T-cell (primary cell): ENCODE measurements at regions not wholly inside any gene's neighbourhood (a gene's known extent, or its start where the extent isn't known, plus 50 kb on each side); places are given as distances from the start of the nearest gene placed in this dataset.

Experiments
- ATAC-seq, 4 experiments: fragments of 200-7000 bp in 3 of 4; fragments of 150-1000 bp in 1 of 4; cut with Tn5 transposase; replicated peaks in 1 of 4; 1 replicate in 3 of 4; 2 replicates in 1 of 4; pipeline ENCODE4 v1.10.0; 2021; ENCODE audit warnings: moderate library complexity in 3 of 4, mild to moderate bottlenecking in 2 of 4, moderate number of reproducible peaks in 1 of 4
- CTCF ChIA-PET, 2 donors: fragments of 300-600 bp; sonication (Branson Sonifier 250); formaldehyde crosslinking; loops; one replicate each; lab custom pipeline; 2022; ENCODE audit warnings: antibody characterized with exemption in 2 of 2; lab: Charles Lee
- POLR2A ChIA-PET, 2 donors: fragments of 300-600 bp; sonication (Branson Sonifier 250); formaldehyde crosslinking; loops; one replicate each; lab custom pipeline; 2022; ENCODE audit warnings: antibody characterized with exemption in 2 of 2; lab: Charles Lee
- DNase-seq, 35 experiments: peaks; one replicate each; pipeline versions ENCODE4 v3.0.0 to v3.0.0-alpha.2; 2013 to 2023
- H3K27ac ChIP-seq: one replicate; pipeline ENCODE4 v1.5.1; 2013; ENCODE audit warnings: low read length
- H3K27me3 ChIP-seq, 2 experiments: replicated peaks in 1 of 2; 1 replicate in 1 of 2; 2 replicates in 1 of 2; pipeline versions ENCODE4 v1.6.1 to v1.7.0; 2013; ENCODE audit warnings: low read length in 1 of 2, mixed read lengths in 1 of 2; ENCODE audit not compliant: control insufficient read depth in 2 of 2, insufficient read depth in 2 of 2; ENCODE audit errors: extremely low read depth in 1 of 2
- H3K36me3 ChIP-seq, 2 donors: 1 replicate in 1 of 2; 2 replicates in 1 of 2; pipeline versions ENCODE4 v1.6.1 to v1.7.0; 2013; ENCODE audit warnings: low read length in 1 of 2; ENCODE audit not compliant: control insufficient read depth in 2 of 2, insufficient read depth in 1 of 2; ENCODE audit errors: extremely low read depth in 1 of 2
- H3K4me1 ChIP-seq, 2 experiments: 1 replicate in 1 of 2; 2 replicates in 1 of 2; pipeline versions ENCODE4 v1.6.1 to v1.7.0; 2013; ENCODE audit warnings: low read length in 2 of 2, mixed read lengths in 1 of 2; ENCODE audit not compliant: insufficient read depth in 2 of 2, control insufficient read depth in 1 of 2; ENCODE audit errors: extremely low read depth in 1 of 2
- H3K4me3 ChIP-seq, 2 donors: 1 replicate in 1 of 2; 2 replicates in 1 of 2; pipeline versions ENCODE4 v1.5.1 to v1.7.0; 2013; ENCODE audit warnings: mild to moderate bottlenecking in 2 of 2, low read length in 1 of 2, moderate library complexity in 1 of 2; ENCODE audit not compliant: control insufficient read depth in 1 of 2; ENCODE audit errors: extremely low read depth in 1 of 2
- H3K9me3 ChIP-seq: 2 replicates; pipeline ENCODE4 v1.7.0; 2013
- H3K27ac Mint-ChIP-seq, 2 donors: one replicate each; pipeline ENCODE4 v1.8.0; 2020 to 2021; ENCODE audit warnings: mild to moderate bottlenecking in 2 of 2, mixed read lengths in 2 of 2
- H3K27me3 Mint-ChIP-seq, 2 donors: one replicate each; pipeline ENCODE4 v1.8.0; 2021 to 2022; ENCODE audit warnings: mixed read lengths in 2 of 2
- H3K36me3 Mint-ChIP-seq: one replicate; pipeline ENCODE4 v1.8.0; 2021; ENCODE audit warnings: mixed read lengths
- H3K4me1 Mint-ChIP-seq, 3 donors: one replicate each; pipeline ENCODE4 v1.8.0; 2020 to 2022; ENCODE audit warnings: mixed read lengths in 3 of 3, mild to moderate bottlenecking in 1 of 3
- H3K4me3 Mint-ChIP-seq, 3 donors: one replicate each; pipeline ENCODE4 v1.8.0; 2020 to 2022; ENCODE audit warnings: mild to moderate bottlenecking in 3 of 3, mixed read lengths in 3 of 3, moderate library complexity in 3 of 3
- H3K9me3 Mint-ChIP-seq, 3 donors: one replicate each; pipeline ENCODE4 v1.8.0; 2020 to 2022; ENCODE audit warnings: mixed read lengths in 3 of 3
- WGBS: methylation state at CpG from one replicate; pipeline ENCODE4 v1.1.5; 2013; ENCODE audit warnings: missing lambda C conversion rate; ENCODE audit not compliant: insufficient coverage; 5-methylcytosine and 5-hydroxymethylcytosine counted together

- Mint-ChIP-seq H3K9me3 (peaks cover 3 to 11% (median 3%) of the 10 kb centered on the region in 3 donors), H3K4me1 (no peaks in the 10 kb centered on the region), H3K27me3 (no peaks in the 10 kb centered on the region), H3K4me3 (no peak overlapping the region), H3K36me3 (no peaks in the 10 kb centered on the region), H3K27ac (no peak overlapping the region)
- POLR2A ChIA-PET, result no interaction called here
- DNase-seq (no peak), ATAC-seq (no peak)
- H3K27ac ChIP-seq, result no peak overlapping the region
- no peaks in the 10 kb centered on the region for H3K36me3 ChIP-seq
- WGBS, result no CpG with 5 or more reads among the region's 3 CpGs
- H3K9me3 ChIP-seq, result no peaks in the 10 kb centered on the region
- CTCF ChIA-PET, result no interaction called here
- no peaks in the 10 kb centered on the region for H3K4me1 ChIP-seq
- H3K4me3 ChIP-seq, result no peak overlapping the region
- H3K27me3 ChIP-seq, result no peaks in the 10 kb centered on the region
Observed at GRCh38 chr6:80907831-80908230, 801.4 kb downstream of the BCKDHB start.

GRCh38 chr6:80903711-80904110, 797.2 kb downstream of the BCKDHB start:
- Mint-ChIP-seq H3K4me3 (no peak overlapping the region), H3K36me3 (no peaks in the 10 kb centered on the region), H3K27ac (no peak overlapping the region), H3K9me3 (peaks cover 11 to 19% (median 14%) of the 10 kb centered on the region in 3 donors), H3K4me1 (no peaks in the 10 kb centered on the region), H3K27me3 (no peaks in the 10 kb centered on the region)
- no peaks in the 10 kb centered on the region for H3K27me3 ChIP-seq
- no peak overlapping the region for H3K4me3 ChIP-seq
- CTCF ChIA-PET, result no interaction called here
- no peaks in the 10 kb centered on the region for H3K9me3 ChIP-seq
- no peaks in the 10 kb centered on the region for H3K4me1 ChIP-seq
- no peak for DNase-seq
- no peak overlapping the region for H3K27ac ChIP-seq
- no peaks in the 10 kb centered on the region for H3K36me3 ChIP-seq
- POLR2A ChIA-PET, result no interaction called here
- no peak for ATAC-seq

DNA sequence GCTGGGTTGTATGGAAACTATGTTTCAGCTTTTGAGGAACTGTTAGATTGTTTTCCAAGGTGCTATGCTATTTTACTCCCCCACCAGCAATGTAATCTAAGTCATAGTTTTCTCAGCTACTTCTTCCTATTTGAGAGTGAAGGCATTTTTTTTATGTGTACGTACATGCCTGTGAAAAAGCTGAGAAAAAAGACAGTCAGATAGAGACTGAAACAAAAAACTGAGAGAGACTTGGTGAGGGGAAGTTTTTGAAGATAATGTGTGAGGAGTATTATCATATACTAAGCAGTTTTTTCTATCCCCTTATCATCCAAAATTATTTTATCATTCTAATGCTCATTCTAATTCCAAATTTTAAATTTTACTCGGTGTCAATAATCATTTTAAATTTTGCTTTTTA, 780.0 kb downstream of the BCKDHB start:
- no peak for ATAC-seq

DNA sequence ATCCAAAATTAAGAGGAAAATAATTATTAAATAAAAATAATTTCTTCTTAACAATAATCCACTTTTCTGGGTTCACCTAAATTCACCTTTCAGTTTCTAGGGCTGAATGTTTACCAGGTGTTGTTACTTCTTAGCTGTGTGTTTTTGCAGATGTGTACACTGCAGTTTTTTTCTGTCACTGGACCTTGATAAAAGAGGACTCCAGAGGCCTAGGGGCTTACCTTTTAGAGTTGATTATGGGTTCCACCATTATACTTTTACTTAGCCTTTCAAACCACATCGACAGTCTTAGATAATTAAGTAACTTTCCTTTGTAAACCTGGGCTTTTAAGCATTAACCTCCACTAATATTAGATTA, 766.5 kb downstream of the BCKDHB start:
- Mint-ChIP-seq H3K27me3 (no peaks in the 10 kb centered on the region), H3K36me3 (no peaks in the 10 kb centered on the region), H3K4me3 (no peak overlapping the region), H3K27ac (no peak overlapping the region), H3K4me1 (no peaks in the 10 kb centered on the region), H3K9me3 (peaks cover 9 to 29% (median 13%) of the 10 kb centered on the region in 3 donors)
- ATAC-seq (no peak), DNase-seq (no peak)
- Histone ChIP-seq H3K9me3 (no peaks in the 10 kb centered on the region), H3K4me1 (no peaks in the 10 kb centered on the region), H3K4me3 (no peak overlapping the region), H3K27ac (no peak overlapping the region), H3K27me3 (no peaks in the 10 kb centered on the region), H3K36me3 (no peaks in the 10 kb centered on the region)
- WGBS, result no CpG with 5 or more reads among the region's 1 CpG
- CTCF ChIA-PET, result no interaction called here
- POLR2A ChIA-PET, result no interaction called here

More for the DNA sequence above, 780.0 kb downstream of the BCKDHB start:
- no peaks in the 10 kb centered on the region for H3K27me3 Mint-ChIP-seq
- no peak overlapping the region for H3K27ac Mint-ChIP-seq
- no peaks in the 10 kb centered on the region for H3K4me1 Mint-ChIP-seq
- no peaks in the 10 kb centered on the region for H3K9me3 Mint-ChIP-seq
- no CpG with 5 or more reads among the region's 2 CpGs for WGBS
- H3K4me3 Mint-ChIP-seq, result no peak overlapping the region
- Histone ChIP-seq H3K27me3 (no peaks in the 10 kb centered on the region), H3K9me3 (no peaks in the 10 kb centered on the region), H3K4me1 (no peaks in the 10 kb centered on the region), H3K4me3 (no peak overlapping the region), H3K27ac (no peak overlapping the region), H3K36me3 (no peaks in the 10 kb centered on the region)
- no peaks in the 10 kb centered on the region for H3K36me3 Mint-ChIP-seq
- ChIA-PET POLR2A (no interaction called here), CTCF (no interaction called here)
- DNase-seq, result no peak

GRCh38 chr6:80872199-80872950, 765.9 kb downstream of the BCKDHB start:
- no peak overlapping the region for H3K4me3 ChIP-seq
- DNase-seq, result no peak
- Mint-ChIP-seq H3K9me3 (peaks cover 6 to 26% (median 18%) of the 10 kb centered on the region in 3 donors), H3K4me1 (no peaks in the 10 kb centered on the region), H3K4me3 (no peak overlapping the region), H3K27me3 (no peaks in the 10 kb centered on the region), H3K27ac (no peak overlapping the region), H3K36me3 (no peaks in the 10 kb centered on the region)
- H3K4me1 ChIP-seq, result no peaks in the 10 kb centered on the region
- 71% methylated on average over 2 of the region's 3 CpGs for WGBS
- no peak overlapping the region for H3K27ac ChIP-seq
- no peaks in the 10 kb centered on the region for H3K36me3 ChIP-seq
- no peaks in the 10 kb centered on the region for H3K27me3 ChIP-seq
- POLR2A ChIA-PET, result no interaction called here
- no peak for ATAC-seq
- CTCF ChIA-PET, result no interaction called here
- no peaks in the 10 kb centered on the region for H3K9me3 ChIP-seq

- no peaks in the 10 kb centered on the region for H3K4me1 ChIP-seq
Observed at GRCh38 chr6:80862756-80863155, 756.3 kb downstream of the BCKDHB start.

More at GRCh38 chr6:80862756-80863155, 756.3 kb downstream of the BCKDHB start:
- H3K27me3 ChIP-seq, result no peaks in the 10 kb centered on the region
- ATAC-seq (no peak), DNase-seq (no peak)
- Mint-ChIP-seq H3K27me3 (no peaks in the 10 kb centered on the region), H3K4me1 (no peaks in the 10 kb centered on the region), H3K36me3 (no peaks in the 10 kb centered on the region), H3K4me3 (no peak overlapping the region), H3K27ac (no peak overlapping the region), H3K9me3 (peaks cover 6 to 8% (median 8%) of the 10 kb centered on the region in 3 donors)
- H3K27ac ChIP-seq, result no peak overlapping the region
- no peak overlapping the region for H3K4me3 ChIP-seq
- ChIA-PET CTCF (no interaction called here), POLR2A (no interaction called here)
- H3K36me3 ChIP-seq, result no peaks in the 10 kb centered on the region
- WGBS, result no CpG with 5 or more reads among the region's 4 CpGs
- no peaks in the 10 kb centered on the region for H3K9me3 ChIP-seq
